ENCODE measurements at regions not wholly inside any gene's neighbourhood (a gene's known extent, or its start where the extent isn't known, plus 50 kb on each side); places are given as distances from the start of the nearest gene placed in this dataset.
A peak's percentile ranks its signal among the peaks of the same experiment; 100 is the strongest.
"Not testable (repeated sequence)": the region's sequence is repeated elsewhere in the genome, so short reads cannot be mapped to it uniquely, and the experiment has no call there.

DNA sequence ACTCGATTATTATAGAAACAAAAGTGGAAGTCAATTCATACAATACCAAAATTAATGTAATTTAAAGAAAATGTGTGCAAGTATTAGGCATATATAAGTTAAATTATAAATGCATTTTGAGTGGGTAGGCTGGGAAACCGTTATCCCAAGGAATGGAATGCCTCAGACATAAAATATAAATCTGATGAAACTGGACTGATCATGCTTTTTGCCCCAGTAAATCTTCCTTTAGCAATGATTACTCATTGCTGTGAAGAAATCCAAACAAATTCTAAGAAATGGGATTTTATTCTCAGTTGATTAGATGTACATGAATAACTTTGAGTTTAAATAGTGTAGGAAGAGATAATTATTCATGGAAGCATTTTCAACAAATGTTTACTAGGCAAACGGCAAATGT lies 185.5 kb upstream of the KCNMB2 start:
- no peak for TF ChIP-seq CTCF (IDR thresholded peaks at IDR 0.05)
- Histone ChIP-seq H3K27me3 (no peaks in the 10 kb centered on the region), H3K27ac (no peak overlapping the region), H3K9me3 (no peaks in the 10 kb centered on the region), H3K4me1 (peaks cover 0 to 20% of the 10 kb centered on the region in 2 donors), H3K4me3 (no peak overlapping the region), H3K36me3 (no peaks in the 10 kb centered on the region)
- DNase-seq (ENCODE audit: low spot score): no peak

- no peak for TF ChIP-seq CTCF (IDR thresholded peaks at IDR 0.05)
- Histone ChIP-seq H3K27me3 (no peaks in the 10 kb centered on the region), H3K4me3 (no peak overlapping the region), H3K4me1 (peaks cover 0 to 20% of the 10 kb centered on the region in 2 donors), H3K36me3 (no peaks in the 10 kb centered on the region), H3K27ac (peak overlapping the region in 1 of 2 donors; percentile 20), H3K9me3 (no peaks in the 10 kb centered on the region)
- no peak for DNase-seq (ENCODE audit: low spot score)
Observed at GRCh38 chr3:178352326-178353005, 183.8 kb upstream of the KCNMB2 start.

DNA sequence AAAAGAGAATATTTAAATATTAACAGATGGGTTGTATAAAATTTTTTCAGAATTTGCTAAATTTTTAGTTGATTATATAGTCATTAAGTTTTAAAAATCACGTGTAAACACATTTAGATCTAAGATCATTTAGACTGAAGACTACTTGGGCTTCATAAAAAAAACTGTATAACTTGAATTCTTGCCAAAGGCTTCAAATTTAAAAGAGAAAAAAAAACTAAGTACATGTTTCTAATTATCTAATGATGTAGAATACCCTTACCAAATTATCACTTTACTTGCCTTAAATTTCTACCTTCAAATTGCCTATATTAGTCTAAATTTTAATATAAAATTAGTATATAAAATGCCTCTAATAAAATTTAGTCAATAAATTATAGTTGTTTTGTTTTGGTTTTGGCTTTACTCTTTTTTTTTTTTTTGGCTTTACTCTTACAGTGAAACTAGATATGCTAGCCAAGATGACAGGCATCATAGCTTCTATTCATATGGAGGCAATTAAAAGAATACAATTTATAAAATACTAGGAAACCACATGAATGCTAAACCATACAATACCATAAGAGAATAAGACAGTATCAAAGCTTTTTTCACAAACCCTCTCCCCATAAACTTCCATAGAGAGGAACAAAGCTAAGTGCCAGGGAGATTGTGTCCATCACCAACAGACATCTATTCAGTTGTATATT lies 183.1 kb upstream of the KCNMB2 start:
- no peak for DNase-seq (ENCODE audit: low spot score)
- H3K4me1 ChIP-seq: peaks cover 0 to 20% of the 10 kb centered on the region in 2 donors
- H3K27me3 ChIP-seq: no peaks in the 10 kb centered on the region
- no peaks in the 10 kb centered on the region for H3K9me3 ChIP-seq
- H3K4me3 ChIP-seq: no peak overlapping the region
- H3K27ac ChIP-seq: no peak overlapping the region
- H3K36me3 ChIP-seq: no peaks in the 10 kb centered on the region
- no peak for TF ChIP-seq CTCF (IDR thresholded peaks at IDR 0.05)

DNA sequence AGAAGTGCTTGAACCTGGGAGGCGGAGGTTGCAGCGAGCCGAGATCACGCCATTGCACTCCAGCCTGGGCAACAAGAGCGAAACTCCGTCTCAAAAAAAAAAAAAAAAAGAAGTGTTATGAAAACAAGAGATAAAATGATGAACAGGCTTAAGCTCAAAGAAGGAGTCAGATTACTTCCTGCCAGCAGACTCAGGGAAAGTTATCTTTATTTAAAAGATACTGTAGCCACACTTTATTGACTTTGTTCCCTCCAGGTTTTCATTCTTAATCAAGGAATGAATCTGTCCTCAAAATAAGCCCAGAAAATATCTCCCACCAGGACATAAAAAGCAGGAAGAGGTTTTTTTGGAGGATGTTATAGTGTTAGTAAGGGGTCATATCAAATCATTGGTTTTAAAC lies 176.5 kb upstream of the KCNMB2 start:
- H3K27ac ChIP-seq: peak overlapping the region; percentile 54 to 63

DNA sequence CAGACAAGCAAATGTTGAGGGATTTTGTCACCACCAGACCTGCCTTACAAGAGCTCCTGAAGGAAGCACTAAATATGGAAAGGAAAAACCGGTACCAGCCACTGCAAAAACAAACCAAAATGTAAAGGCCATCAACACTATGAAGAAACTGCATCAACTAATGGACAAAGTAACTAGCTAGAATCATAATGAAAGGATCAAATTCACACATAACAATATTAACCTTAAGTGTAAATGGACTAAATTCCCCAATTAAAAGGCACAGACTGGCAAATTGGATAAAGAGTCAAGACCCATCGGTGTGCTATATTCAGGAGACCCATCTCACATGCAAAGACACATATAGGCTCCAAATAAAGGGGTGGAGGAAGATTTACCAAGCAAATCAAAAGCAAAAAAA lies 173.2 kb upstream of the KCNMB2 start:
- H3K9me3 ChIP-seq: peaks cover 0 to 21% of the 10 kb centered on the region in 2 donors

More for the DNA sequence above, 176.5 kb upstream of the KCNMB2 start:
- Histone ChIP-seq H3K9me3 (peaks cover 0 to 21% of the 10 kb centered on the region in 2 donors), H3K27me3 (no peaks in the 10 kb centered on the region), H3K4me1 (peaks cover 0 to 8% of the 10 kb centered on the region in 2 donors), H3K4me3 (no peak overlapping the region), H3K36me3 (no peaks in the 10 kb centered on the region)
- DNase-seq (ENCODE audit: low spot score): no peak
- TF ChIP-seq CTCF (IDR thresholded peaks at IDR 0.05): no peak

DNA sequence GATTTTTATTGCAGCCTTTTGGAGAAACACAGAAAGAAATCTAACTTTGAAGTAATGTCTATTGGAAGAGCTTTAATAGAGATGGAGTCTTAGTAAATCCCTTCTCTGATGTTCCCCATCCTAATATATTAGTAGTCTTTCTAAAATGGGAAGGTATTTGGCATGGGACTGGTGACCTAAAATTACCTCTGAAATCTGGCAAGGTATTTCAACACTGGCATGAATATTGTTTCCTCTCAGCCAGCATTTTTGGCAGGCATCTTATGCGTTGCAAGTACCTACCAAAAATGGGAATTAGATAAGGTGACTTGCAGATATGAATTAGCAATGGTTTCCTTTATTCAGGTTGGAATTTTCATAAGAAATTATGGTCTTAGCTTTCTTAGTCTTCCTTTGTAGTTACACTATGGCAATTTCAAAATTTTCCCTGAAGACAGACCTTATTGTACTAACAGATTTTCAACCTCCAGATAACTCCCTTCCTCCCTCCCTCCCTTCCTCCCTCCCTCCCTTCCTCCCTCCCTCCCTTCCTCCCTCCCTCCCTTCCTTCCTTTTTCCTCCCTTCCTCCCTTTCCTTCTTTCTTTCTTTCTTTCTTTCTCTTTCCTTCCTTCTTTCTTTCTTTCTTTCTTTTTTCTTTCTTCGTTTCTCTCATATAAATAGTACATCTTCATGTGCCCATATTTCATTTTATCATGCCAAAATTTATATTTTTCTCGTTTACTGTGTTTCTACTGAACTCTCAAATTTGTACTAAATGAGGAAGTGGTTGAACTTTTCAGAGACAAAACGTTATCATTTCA lies 168.2 kb upstream of the KCNMB2 start:
- Histone ChIP-seq H3K36me3 (no peaks in the 10 kb centered on the region), H3K4me1 (no peaks in the 10 kb centered on the region), H3K27me3 (no peaks in the 10 kb centered on the region), H3K27ac (peak overlapping the region in 1 of 2 donors; percentile 68), H3K4me3 (no peak overlapping the region), H3K9me3 (peaks cover 0 to 19% of the 10 kb centered on the region in 2 donors)
- DNase-seq (ENCODE audit: low spot score): no peak
- no peak for TF ChIP-seq CTCF (IDR thresholded peaks at IDR 0.05)

More for the DNA sequence above, 173.2 kb upstream of the KCNMB2 start:
- H3K27me3 ChIP-seq; H3K27ac ChIP-seq; H3K4me1 ChIP-seq; DNase-seq (ENCODE audit: low spot score); H3K4me3 ChIP-seq; H3K36me3 ChIP-seq: not testable (repeated sequence)
